SK-N-SH (cell line): ENCODE measurements at regions not wholly inside any gene's neighbourhood (a gene's known extent, or its start where the extent isn't known, plus 50 kb on each side); places are given as distances from the start of the nearest gene placed in this dataset.

Experiments used
- CTCF ChIA-PET: fragments of 300-600, 350-600 bp; formaldehyde crosslinking; extraction: SDS; loops from one replicate; lab custom pipeline; 2021; lab: Yijun Ruan, JAX
- POLR2A ChIA-PET: fragments of 350-600 bp; sonication (Branson Sonifier 250); formaldehyde crosslinking; extraction: SDS; loops from one replicate; lab custom pipeline; 2020; ENCODE audit warnings: antibody characterized with exemption, inconsistent platforms; lab: Yijun Ruan, JAX
- DNase-seq: peaks from one replicate; pipeline ENCODE4 v3.0.0; 2012
- H2AFZ ChIP-seq: fragments of 200-600 bp; sonication (generic); 2 replicates; pipeline ENCODE4 v1.8.1; 2016; ENCODE audit warnings: antibody characterized with exemption, mild to moderate bottlenecking, low read depth
- H3F3A ChIP-seq: fragments of 200-600 bp; sonication (generic); replicated peaks from 2 replicates; pipeline ENCODE3; 2016; ENCODE audit warnings: antibody characterized with exemption, mild to moderate bottlenecking; ENCODE audit not compliant: insufficient read depth
- H3K27ac ChIP-seq, 2 experiments: fragments of 200-500 bp in 1 of 2; fragments of 200-600 bp in 1 of 2; sonication (Bioruptor generic) in 1 of 2; sonication (generic), shearing (Covaris generic) in 1 of 2; 2 replicates each; pipeline versions ENCODE4 v1.5.1 to v1.6.1; 2014 to 2016; ENCODE audit warnings: low read depth in 2 of 2, inconsistent platforms in 1 of 2, low read length in 1 of 2, mild to moderate bottlenecking in 1 of 2, mixed read lengths in 1 of 2
- H3K27me3 ChIP-seq: fragments of 200-600 bp; sonication (generic), shearing (Covaris generic); 2 replicates; pipeline ENCODE4 v1.6.1; 2016; ENCODE audit warnings: mixed run types; ENCODE audit not compliant: insufficient read depth
- H3K36me3 ChIP-seq, 2 experiments: fragments of 200-500 bp in 1 of 2; fragments of 200-600 bp in 1 of 2; sonication (Bioruptor generic) in 1 of 2; sonication (generic) in 1 of 2; replicated peaks in 1 of 2; 2 replicates each; pipeline versions ENCODE3 to v1.5.1; 2014 to 2016; ENCODE audit warnings: low read length in 1 of 2, mild to moderate bottlenecking in 1 of 2; ENCODE audit not compliant: insufficient read depth in 2 of 2, control insufficient read depth in 1 of 2
- H3K4me1 ChIP-seq, 2 experiments: fragments of 200-500 bp in 1 of 2; fragments of 200-600 bp in 1 of 2; sonication (Bioruptor generic) in 1 of 2; sonication (generic), shearing (Covaris generic) in 1 of 2; 2 replicates each; pipeline versions ENCODE4 v1.5.1 to v1.6.1; 2014 to 2016; ENCODE audit warnings: low read depth in 1 of 2, low read length in 1 of 2, mixed run types in 1 of 2; ENCODE audit not compliant: insufficient read depth in 2 of 2, control insufficient read depth in 1 of 2
- H3K4me2 ChIP-seq: fragments of 200-600 bp; sonication (generic), shearing (Covaris generic); 2 replicates; pipeline ENCODE4 v1.6.1; 2017; ENCODE audit warnings: mixed run types
- H3K4me3 ChIP-seq, 2 experiments: fragments of 200-500 bp in 1 of 2; fragments of 200-600 bp in 1 of 2; sonication (Bioruptor generic) in 1 of 2; sonication (generic), shearing (Covaris generic) in 1 of 2; 2 replicates each; pipeline versions ENCODE4 v1.5.1 to v1.8.1; 2014 to 2016; ENCODE audit warnings: low read depth in 2 of 2, inconsistent platforms in 1 of 2, low read length in 1 of 2, mild to moderate bottlenecking in 1 of 2, mixed read lengths in 1 of 2, moderate library complexity in 1 of 2
- H3K79me2 ChIP-seq: fragments of 200-600 bp; sonication (generic); 2 replicates; pipeline ENCODE4 v1.8.1; 2017; ENCODE audit warnings: mild to moderate bottlenecking; ENCODE audit not compliant: insufficient read depth
- H3K9ac ChIP-seq: fragments of 200-600 bp; sonication (generic); 2 replicates; pipeline ENCODE4 v1.6.1; 2017; ENCODE audit warnings: mixed run types
- H3K9me2 ChIP-seq: fragments of 200-600 bp; sonication (generic); 2 replicates; pipeline ENCODE4 v1.6.1; 2017; ENCODE audit warnings: mixed run types
- H3K9me3 ChIP-seq: fragments of 200-600 bp; sonication (generic); 2 replicates; pipeline ENCODE4 v1.6.1; 2017; ENCODE audit warnings: mixed run types, mild to moderate bottlenecking, moderate library complexity
- H4K20me1 ChIP-seq: fragments of 200-600 bp; sonication (generic); 2 replicates; pipeline ENCODE4 v1.6.1; 2017; ENCODE audit warnings: mild to moderate bottlenecking, mixed run types; ENCODE audit not compliant: insufficient read depth
- CTCF ChIP-seq: fragments of 200-600 bp; sonication (generic); IDR thresholded peaks from 2 replicates; pipeline ENCODE4 v1.6.1; 2017; ENCODE audit warnings: antibody characterized with exemption, mild to moderate bottlenecking, moderate library complexity
- FOXM1 ChIP-seq: IDR thresholded peaks from 2 replicates; pipeline ENCODE4 v1.4.0; 2012; ENCODE audit warnings: low read depth, mild to moderate bottlenecking
- GATA2 ChIP-seq: sonication (generic); formaldehyde crosslinking; IDR thresholded peaks from 2 replicates; pipeline ENCODE4 v1.5.0; 2020; ENCODE audit warnings: mild to moderate bottlenecking, missing genetic modification reagents
- JUND ChIP-seq: IDR thresholded peaks from 2 replicates; pipeline ENCODE4 v1.4.0; 2012
- MAX ChIP-seq: IDR thresholded peaks from 2 replicates; pipeline ENCODE4 v1.4.0; 2012; ENCODE audit warnings: low read depth
- NRF1 ChIP-seq: IDR thresholded peaks from 2 replicates; pipeline ENCODE4 v1.6.1; 2012; ENCODE audit warnings: low read depth, mild to moderate bottlenecking, low read length
- PBX3 ChIP-seq: IDR thresholded peaks from 2 replicates; pipeline ENCODE4; 2012
- SIN3A ChIP-seq: IDR thresholded peaks from 2 replicates; pipeline ENCODE4 v1.6.1; 2012; ENCODE audit warnings: low read depth, mild to moderate bottlenecking, low read length, moderate library complexity, borderline replicate concordance
- TCF12 ChIP-seq: IDR thresholded peaks from 2 replicates; pipeline ENCODE4 v1.4.0; 2012
- TEAD4 ChIP-seq: IDR thresholded peaks from 2 replicates; pipeline ENCODE4 v1.4.0; 2012; ENCODE audit warnings: mild to moderate bottlenecking, borderline replicate concordance; ENCODE audit not compliant: insufficient read depth
- TF ChIP-seq, protein P1 (sequence below): IDR thresholded peaks from 2 replicates; pipeline ENCODE4 v1.4.0; 2012; ENCODE audit warnings: low read depth, borderline replicate concordance
- TF ChIP-seq, protein P2 (sequence below): IDR thresholded peaks from 2 replicates; pipeline ENCODE4 v1.4.0; 2012; ENCODE audit warnings: low read depth, borderline replicate concordance

DNA sequence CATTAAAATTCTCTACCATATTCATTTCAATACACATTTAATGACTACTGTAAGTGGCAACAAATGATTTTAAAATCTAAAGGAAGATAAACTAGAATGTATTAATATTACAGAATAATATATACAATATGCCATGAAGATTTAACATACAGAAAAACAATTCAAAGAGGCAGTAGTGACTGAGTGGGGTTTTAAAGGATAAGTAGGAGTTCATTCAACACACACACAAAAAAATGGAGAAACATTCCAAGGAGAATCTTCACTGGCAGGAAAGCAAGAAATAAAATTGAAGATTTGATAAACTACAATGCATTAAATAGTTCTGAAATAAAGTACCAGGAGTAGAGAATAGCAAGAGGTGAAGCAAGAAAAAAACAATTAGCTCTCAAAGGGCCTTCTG is 215.1 kb downstream of the IBTK start:
- CTCF ChIA-PET: interaction anchor here (2.1 kb wide), 1 partner anchor 26 kb away, joined by 6 read pairs; no protein-coding TSS in a partner anchor
- POLR2A ChIA-PET: no interaction called here
- Histone ChIP-seq H3K9ac (no peak overlapping the region), H3K9me3 (no peaks in the 10 kb centered on the region), H3K9me2 (no peaks in the 10 kb centered on the region), H3F3A (no peaks in the 10 kb centered on the region), H3K4me1 (peaks cover 0 to 8% of the 10 kb centered on the region in 2 experiments; a peak in 1 of 4 replicates), H3K27me3 (no peaks in the 10 kb centered on the region), H3K4me2 (no peak overlapping the region), H3K4me3 (no peak overlapping the region), H3K27ac (no peak overlapping the region), H3K36me3 (no peaks in the 10 kb centered on the region), H3K79me2 (no peaks in the 10 kb centered on the region), H2AFZ (no peak overlapping the region), H4K20me1 (no peaks in the 10 kb centered on the region)
- no peak for DNase-seq
- TF ChIP-seq CTCF (no peak), TCF12 (no peak), NRF1 (no peak), JUND (no peak), FOXM1 (no peak), SIN3A (no peak), MAX (no peak), TEAD4 (no peak), PBX3 (no peak), GATA2 (no peak)
- TF ChIP-seq, protein P1, sequence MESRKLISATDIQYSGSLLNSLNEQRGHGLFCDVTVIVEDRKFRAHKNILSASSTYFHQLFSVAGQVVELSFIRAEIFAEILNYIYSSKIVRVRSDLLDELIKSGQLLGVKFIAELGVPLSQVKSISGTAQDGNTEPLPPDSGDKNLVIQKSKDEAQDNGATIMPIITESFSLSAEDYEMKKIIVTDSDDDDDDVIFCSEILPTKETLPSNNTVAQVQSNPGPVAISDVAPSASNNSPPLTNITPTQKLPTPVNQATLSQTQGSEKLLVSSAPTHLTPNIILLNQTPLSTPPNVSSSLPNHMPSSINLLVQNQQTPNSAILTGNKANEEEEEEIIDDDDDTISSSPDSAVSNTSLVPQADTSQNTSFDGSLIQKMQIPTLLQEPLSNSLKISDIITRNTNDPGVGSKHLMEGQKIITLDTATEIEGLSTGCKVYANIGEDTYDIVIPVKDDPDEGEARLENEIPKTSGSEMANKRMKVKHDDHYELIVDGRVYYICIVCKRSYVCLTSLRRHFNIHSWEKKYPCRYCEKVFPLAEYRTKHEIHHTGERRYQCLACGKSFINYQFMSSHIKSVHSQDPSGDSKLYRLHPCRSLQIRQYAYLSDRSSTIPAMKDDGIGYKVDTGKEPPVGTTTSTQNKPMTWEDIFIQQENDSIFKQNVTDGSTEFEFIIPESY: no peak
- TF ChIP-seq, protein P2, sequence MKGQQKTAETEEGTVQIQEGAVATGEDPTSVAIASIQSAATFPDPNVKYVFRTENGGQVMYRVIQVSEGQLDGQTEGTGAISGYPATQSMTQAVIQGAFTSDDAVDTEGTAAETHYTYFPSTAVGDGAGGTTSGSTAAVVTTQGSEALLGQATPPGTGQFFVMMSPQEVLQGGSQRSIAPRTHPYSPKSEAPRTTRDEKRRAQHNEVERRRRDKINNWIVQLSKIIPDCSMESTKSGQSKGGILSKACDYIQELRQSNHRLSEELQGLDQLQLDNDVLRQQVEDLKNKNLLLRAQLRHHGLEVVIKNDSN: no peak
